ENCODE measurements at regions not wholly inside any gene's neighbourhood (a gene's known extent, or its start where the extent isn't known, plus 50 kb on each side); places are given as distances from the start of the nearest gene placed in this dataset.

- no peak overlapping the region for H3K4me3 ChIP-seq (ENCODE audit: control insufficient read depth, low read depth, low read length)
- TF ChIP-seq, protein P1, sequence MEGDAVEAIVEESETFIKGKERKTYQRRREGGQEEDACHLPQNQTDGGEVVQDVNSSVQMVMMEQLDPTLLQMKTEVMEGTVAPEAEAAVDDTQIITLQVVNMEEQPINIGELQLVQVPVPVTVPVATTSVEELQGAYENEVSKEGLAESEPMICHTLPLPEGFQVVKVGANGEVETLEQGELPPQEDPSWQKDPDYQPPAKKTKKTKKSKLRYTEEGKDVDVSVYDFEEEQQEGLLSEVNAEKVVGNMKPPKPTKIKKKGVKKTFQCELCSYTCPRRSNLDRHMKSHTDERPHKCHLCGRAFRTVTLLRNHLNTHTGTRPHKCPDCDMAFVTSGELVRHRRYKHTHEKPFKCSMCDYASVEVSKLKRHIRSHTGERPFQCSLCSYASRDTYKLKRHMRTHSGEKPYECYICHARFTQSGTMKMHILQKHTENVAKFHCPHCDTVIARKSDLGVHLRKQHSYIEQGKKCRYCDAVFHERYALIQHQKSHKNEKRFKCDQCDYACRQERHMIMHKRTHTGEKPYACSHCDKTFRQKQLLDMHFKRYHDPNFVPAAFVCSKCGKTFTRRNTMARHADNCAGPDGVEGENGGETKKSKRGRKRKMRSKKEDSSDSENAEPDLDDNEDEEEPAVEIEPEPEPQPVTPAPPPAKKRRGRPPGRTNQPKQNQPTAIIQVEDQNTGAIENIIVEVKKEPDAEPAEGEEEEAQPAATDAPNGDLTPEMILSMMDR (IDR thresholded peaks at IDR 0.05; ENCODE audit: control insufficient read depth, insufficient read depth, low read depth, low read length, missing control alignments) = no peak
- no peak for DNase-seq (ENCODE audit: low read depth)
Measured at GRCh38 chr22:49530671-49531367, 296.9 kb downstream of the BRD1 start.

- TF ChIP-seq, protein P1 (IDR thresholded peaks at IDR 0.05; ENCODE audit: control insufficient read depth, insufficient read depth, low read depth, low read length, missing control alignments) = no peak
- no peak overlapping the region for H3K4me3 ChIP-seq (ENCODE audit: control insufficient read depth, low read depth, low read length)
- DNase-seq (ENCODE audit: low read depth) = no peak
Measured at GRCh38 chr22:49528420-49528720, 299.3 kb downstream of the BRD1 start.

DNA sequence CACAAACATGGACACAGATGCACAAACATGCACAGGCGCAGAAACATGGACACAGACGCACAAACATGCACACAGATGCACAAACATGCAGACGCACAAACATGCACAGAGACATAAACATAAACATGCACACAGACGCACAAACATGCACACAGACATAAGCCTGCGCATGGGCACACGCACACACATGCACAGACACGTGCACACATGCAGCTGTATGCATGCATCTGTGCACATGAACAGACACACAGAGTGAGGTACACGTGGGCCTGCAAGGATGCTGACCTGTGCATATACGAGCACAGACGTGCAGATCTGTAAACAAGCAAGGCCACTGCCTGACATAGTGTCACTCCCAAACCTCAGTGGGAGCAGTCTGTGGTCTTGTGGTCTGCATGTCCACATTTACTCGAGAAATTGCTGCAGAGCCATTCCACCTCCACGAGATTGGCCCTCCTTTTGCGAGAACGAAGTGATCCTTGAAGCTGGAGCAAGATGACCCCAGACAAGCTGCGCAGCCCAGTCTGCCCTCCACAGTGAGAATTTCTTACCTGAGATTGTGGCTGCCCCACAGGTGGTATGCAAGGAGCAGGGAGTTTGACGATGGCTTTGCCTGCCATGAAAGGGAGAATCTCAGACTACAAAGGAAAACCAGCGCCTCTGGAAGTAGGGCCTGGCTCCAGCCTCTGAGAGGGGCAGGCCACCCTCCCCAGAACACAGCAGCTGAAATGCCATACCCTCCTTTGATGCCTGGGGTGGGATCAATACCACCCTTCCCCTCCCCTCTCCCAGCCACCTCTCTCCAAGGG is 299.9 kb downstream of the BRD1 start:
- H3K4me3 ChIP-seq (ENCODE audit: control insufficient read depth, low read depth, low read length) = no peak overlapping the region
- no peak for DNase-seq (ENCODE audit: low read depth)
- TF ChIP-seq, protein P1 (IDR thresholded peaks at IDR 0.05; ENCODE audit: control insufficient read depth, insufficient read depth, low read depth, low read length, missing control alignments) = no peak

DNA sequence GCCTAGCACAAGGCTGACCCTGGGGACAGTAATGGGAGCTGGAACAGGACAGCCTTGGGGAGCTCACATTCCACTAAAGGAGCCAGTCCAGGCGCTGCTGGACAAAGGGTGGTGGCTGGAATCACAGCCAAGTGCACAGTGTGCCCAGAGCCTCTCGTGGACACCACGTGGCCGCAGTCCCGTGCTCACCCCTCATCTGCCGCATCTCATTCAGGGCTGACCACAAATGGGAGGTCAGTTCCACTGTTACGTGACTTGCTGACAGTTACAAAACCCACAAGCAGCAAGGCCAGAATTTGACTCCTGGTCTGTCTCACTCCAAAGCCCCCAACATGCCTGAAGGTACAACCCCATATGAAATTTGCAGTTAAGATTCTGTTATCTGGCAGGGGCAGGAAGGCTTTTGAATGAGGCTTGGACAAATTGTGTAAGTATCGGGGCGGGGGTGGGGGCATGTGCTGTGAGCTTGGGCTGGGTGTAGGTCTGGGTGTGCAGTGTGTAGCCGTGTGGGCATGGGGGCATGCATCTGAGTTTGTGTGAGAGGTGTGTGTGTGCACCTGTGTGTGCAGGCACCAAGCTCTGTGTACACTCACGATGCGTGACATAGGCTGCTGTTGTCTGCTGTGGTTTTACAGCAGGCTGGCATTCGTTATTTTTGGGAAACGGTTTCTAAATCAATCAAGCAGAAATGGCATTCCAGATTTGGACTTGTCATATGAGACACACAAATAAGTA is 301.7 kb downstream of the BRD1 start:
- TF ChIP-seq, protein P1 (IDR thresholded peaks at IDR 0.05; ENCODE audit: control insufficient read depth, insufficient read depth, low read depth, low read length, missing control alignments) = no peak
- no peak for DNase-seq (ENCODE audit: low read depth)
- H3K4me3 ChIP-seq (ENCODE audit: control insufficient read depth, low read depth, low read length) = no peak overlapping the region

DNA sequence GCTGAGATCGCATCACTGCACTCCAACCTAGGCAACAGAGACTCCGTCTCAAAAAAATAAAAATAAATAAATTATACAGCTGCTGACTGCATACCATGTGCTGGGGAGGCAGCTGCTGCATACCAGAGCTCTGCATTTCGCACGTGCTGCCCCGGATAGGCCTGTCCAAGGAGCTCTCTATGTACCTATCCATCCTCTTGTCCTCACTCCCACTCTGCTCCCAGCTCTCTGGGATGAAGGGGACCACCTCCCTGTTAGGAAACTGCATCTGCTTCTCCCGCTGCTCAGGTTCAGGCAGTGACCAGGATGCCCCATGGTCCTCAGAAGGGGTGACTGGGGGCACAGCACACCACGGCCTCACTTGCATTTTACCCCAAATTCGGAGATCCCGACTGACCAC is 302.3 kb downstream of the BRD1 start:
- H3K4me3 ChIP-seq (ENCODE audit: control insufficient read depth, low read depth, low read length) = no peak overlapping the region
- TF ChIP-seq, protein P1 (IDR thresholded peaks at IDR 0.05; ENCODE audit: control insufficient read depth, insufficient read depth, low read depth, low read length, missing control alignments) = no peak
- no peak for DNase-seq (ENCODE audit: low read depth)

DNA sequence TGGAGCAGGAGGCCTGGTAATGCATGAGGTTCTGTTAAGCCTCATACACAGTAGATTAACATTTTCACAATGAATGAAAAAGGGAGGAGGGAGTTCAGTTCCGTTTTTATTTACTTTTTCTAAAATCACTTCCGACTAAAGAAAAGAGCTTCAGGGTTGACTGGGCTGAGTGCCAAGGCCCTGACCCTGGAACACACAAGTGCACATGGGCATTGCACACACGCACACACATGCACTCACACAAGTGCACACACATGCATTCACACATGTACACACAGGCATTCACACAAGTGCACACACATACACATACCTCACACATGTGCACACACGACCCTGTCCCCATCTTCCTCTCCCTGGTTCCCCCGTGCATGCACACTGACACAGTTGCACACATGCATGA is 303.3 kb downstream of the BRD1 start:
- no peak for DNase-seq (ENCODE audit: low read depth)
- H3K4me3 ChIP-seq (ENCODE audit: control insufficient read depth, low read depth, low read length) = no peak overlapping the region
- TF ChIP-seq, protein P1 (IDR thresholded peaks at IDR 0.05; ENCODE audit: control insufficient read depth, insufficient read depth, low read depth, low read length, missing control alignments) = no peak

All from AG09309 (cell line).